Effector memory CD4-positive, alpha-beta T cell (primary cell): ENCODE measurements at regions not wholly inside any gene's neighbourhood (a gene's known extent, or its start where the extent isn't known, plus 50 kb on each side); places are given as distances from the start of the nearest gene placed in this dataset.

ENCODE experiments used
- DNase-seq, 3 donors: peaks; one replicate each; pipeline ENCODE4 v3.0.0-alpha.2; 2020
- H3K27ac ChIP-seq: 2 replicates; pipeline ENCODE4 v1.7.0; 2013; ENCODE audit warnings: mild to moderate bottlenecking, low read length, moderate library complexity; ENCODE audit not compliant: insufficient read depth, poor library complexity, severe bottlenecking
- H3K27me3 ChIP-seq: replicated peaks from 2 replicates; pipeline ENCODE4 v1.7.0; 2013; ENCODE audit warnings: mild to moderate bottlenecking, low read length; ENCODE audit not compliant: insufficient read depth, control insufficient read depth, poor library complexity, severe bottlenecking
- H3K36me3 ChIP-seq: 2 replicates; pipeline ENCODE4 v1.7.0; 2013; ENCODE audit warnings: mild to moderate bottlenecking, low read length, moderate library complexity; ENCODE audit not compliant: control insufficient read depth, insufficient read depth
- H3K4me1 ChIP-seq: 2 replicates; pipeline ENCODE4 v1.7.0; 2013; ENCODE audit warnings: low read length, mild to moderate bottlenecking; ENCODE audit not compliant: control insufficient read depth, insufficient read depth, poor library complexity, severe bottlenecking
- H3K4me3 ChIP-seq: 2 replicates; pipeline ENCODE4 v1.7.0; 2013; ENCODE audit warnings: low read length, low read depth, mild to moderate bottlenecking; ENCODE audit not compliant: insufficient read depth, poor library complexity, severe bottlenecking
- H3K9me3 ChIP-seq: 2 replicates; pipeline ENCODE4 v1.7.0; 2013; ENCODE audit warnings: mild to moderate bottlenecking, low read length, moderate library complexity; ENCODE audit not compliant: control insufficient read depth

DNA sequence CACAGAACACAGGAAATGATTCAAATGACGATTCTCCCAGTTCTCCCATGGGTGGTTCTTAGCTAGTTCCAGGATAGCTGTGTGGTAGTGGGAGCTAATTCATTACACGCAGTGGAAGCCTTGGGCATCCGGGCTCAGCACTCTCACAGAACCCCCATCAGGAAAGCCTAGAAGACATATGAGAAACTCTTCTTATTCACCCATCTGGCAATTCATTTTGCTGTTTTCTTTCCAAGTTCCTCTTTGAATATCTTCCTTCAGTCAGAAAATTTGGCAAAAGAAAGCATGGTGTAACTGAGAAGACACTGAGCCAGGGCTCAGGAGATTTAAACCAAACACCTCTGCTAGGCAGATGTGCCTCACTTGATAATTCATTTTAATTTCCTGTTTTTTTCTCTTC is 85.2 kb upstream of the FN1 start:
- Histone ChIP-seq H3K9me3 (no peaks in the 10 kb centered on the region), H3K27me3 (no peaks in the 10 kb centered on the region), H3K27ac (no peak overlapping the region), H3K4me3 (no peak overlapping the region), H3K4me1 (no peaks in the 10 kb centered on the region), H3K36me3 (no peaks in the 10 kb centered on the region)
- no peak for DNase-seq

DNA sequence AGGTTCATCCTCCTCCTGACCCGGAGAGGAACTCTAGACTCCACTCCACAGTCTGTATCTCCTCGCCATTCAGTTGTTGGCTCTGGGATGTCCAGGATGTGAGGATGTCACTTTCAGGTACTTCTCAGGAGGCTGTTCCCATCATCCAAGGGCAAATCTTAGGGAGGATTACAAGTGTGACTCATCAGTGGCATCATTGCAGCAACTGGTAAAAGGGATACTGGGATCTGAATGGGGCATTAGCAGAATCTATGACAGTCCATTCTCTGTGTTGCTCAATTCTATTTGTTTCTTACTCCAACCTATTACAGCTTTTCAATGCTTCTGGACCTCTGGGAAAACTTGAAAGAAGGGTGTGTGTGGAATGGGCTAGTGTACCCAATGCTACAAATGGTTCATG is 81.5 kb upstream of the FN1 start:
- H3K9me3 ChIP-seq, result no peaks in the 10 kb centered on the region
- no peak overlapping the region for H3K27ac ChIP-seq
- no peak for DNase-seq
- H3K4me3 ChIP-seq, result no peak overlapping the region
- no peaks in the 10 kb centered on the region for H3K36me3 ChIP-seq
- no peaks in the 10 kb centered on the region for H3K4me1 ChIP-seq
- no peaks in the 10 kb centered on the region for H3K27me3 ChIP-seq

DNA sequence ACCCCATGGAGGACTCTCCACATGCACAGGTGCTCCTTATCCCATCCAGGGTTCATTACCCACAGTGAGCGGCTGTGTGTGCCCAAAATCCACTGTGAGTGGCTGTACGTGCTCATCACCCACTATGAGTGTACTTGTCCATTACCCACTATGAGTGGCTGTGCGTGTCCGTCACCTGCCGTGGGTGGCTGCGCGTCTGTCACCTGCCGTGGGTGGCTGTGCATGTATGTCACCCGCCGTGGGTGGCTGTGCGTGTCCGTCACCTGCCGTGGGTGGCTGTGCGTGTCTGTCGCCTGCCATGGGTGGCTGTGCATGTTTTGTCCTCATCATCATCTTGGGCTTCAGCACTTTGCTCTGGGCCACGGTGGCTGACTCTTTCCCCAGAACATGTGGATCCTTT is 78.6 kb upstream of the FN1 start:
- Histone ChIP-seq H3K27me3 (no peaks in the 10 kb centered on the region), H3K4me1 (no peaks in the 10 kb centered on the region), H3K36me3 (no peaks in the 10 kb centered on the region), H3K9me3 (no peaks in the 10 kb centered on the region), H3K27ac (no peak overlapping the region), H3K4me3 (no peak overlapping the region)
- no peak for DNase-seq

DNA sequence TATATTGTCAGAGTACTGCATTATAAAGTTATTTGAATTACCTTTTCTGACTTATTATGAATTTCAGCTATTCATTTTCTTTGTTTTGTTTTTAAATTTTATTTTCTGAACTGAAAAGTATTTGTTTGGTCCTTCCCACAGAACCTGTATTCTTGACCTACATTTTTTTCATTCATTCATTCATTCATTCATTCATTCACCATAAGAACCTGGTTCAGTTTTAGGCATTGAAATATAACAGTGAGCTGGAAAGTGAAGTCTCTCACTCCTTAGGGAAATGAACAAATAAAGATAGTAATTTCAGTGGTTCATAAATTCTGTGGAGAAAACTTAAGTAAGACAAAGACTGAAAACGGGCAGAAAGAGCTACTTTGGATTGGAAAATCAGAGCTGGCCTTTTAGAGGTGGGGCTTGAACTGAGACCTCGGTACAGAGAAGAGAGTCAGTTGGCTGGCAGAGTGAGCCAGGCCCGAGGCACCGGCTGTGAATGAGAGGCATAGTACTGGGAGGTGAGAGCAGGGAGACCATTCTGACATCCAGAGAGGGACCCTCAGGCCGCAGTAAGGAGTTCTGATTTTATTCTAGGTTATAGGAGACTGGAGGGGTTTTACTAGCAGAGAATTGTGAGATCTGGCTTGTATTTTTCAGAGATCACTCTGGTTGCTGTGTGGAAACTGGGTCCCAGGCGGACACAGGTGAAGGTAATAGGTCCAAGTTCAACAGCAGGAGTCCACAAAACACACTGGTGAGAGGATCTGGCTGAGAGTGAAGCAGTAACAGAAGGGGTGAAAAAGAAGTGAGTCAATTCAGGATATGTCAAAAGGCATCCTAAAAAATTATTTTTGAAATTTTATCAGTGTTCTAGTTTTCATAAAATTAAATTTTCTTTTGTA is 75.8 kb upstream of the FN1 start:
- Histone ChIP-seq H3K4me1 (no peaks in the 10 kb centered on the region), H3K27me3 (no peaks in the 10 kb centered on the region), H3K9me3 (no peaks in the 10 kb centered on the region), H3K27ac (no peak overlapping the region), H3K4me3 (no peak overlapping the region), H3K36me3 (no peaks in the 10 kb centered on the region)
- no peak for DNase-seq

DNA sequence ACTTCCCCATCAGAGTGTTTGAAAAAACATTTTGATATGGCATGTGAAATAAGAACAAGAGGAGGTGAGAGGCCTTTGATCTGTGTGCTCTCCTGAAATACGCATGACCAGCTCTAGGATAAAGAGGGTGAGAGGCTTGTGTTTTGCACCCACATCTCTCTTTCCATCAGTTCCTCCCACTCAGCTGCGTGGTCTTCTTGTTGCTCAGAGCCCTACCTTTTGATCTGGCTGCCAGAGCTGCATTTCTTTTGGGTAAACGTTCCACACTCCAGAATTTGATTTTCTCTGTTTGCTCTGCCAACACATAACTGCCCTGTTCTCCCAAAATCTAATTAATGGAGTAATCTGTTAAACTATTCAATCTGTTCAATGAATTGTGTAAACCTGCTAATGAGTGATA is 72.0 kb upstream of the FN1 start:
- Histone ChIP-seq H3K9me3 (no peaks in the 10 kb centered on the region), H3K4me3 (no peak overlapping the region), H3K27ac (no peak overlapping the region), H3K27me3 (no peaks in the 10 kb centered on the region), H3K4me1 (no peaks in the 10 kb centered on the region), H3K36me3 (no peaks in the 10 kb centered on the region)
- DNase-seq, result no peak

DNA sequence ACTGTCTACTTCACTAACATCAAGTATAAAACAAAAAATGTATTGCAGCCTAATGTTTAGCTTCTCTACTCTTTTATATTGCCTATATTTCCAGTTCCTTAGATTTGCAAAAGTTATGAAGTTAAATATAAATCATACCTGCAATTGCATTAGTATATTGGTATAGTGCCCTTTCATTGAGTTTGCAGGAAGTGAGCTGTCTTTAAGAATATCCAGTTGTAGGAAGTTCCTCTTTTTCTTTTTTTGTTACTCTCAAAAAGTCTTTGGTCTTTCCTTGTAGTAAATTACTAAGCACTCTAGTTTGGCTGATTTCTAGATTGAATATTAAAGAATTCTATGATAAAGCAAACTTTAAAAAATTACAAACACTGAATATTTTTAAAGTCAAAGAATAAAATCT is 71.3 kb upstream of the FN1 start:
- no peak overlapping the region for H3K4me3 ChIP-seq
- H3K27ac ChIP-seq, result no peak overlapping the region
- H3K36me3 ChIP-seq, result no peaks in the 10 kb centered on the region
- H3K4me1 ChIP-seq, result no peaks in the 10 kb centered on the region
- H3K9me3 ChIP-seq, result no peaks in the 10 kb centered on the region
- DNase-seq, result no peak
- H3K27me3 ChIP-seq, result no peaks in the 10 kb centered on the region

DNA sequence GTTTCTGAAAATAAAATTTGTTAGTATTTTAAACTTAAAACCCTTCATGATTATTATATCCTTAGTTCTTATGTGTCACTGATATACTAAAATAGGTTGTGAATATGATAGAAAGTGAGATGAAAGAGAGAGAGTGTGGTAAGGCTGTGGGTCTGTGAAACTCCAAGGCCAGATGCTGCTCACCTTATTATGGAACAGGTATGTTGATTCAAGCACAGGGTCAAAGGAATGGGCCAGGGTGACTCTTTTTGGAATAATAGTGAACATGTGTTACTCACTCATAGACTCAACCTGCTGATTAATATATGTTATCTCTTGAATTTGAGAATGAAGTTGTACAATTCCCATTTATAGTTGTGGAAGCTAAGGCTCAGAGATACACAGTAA is 70.7 kb upstream of the FN1 start:
- Histone ChIP-seq H3K36me3 (no peaks in the 10 kb centered on the region), H3K27me3 (no peaks in the 10 kb centered on the region), H3K4me1 (no peaks in the 10 kb centered on the region), H3K4me3 (no peak overlapping the region), H3K9me3 (no peaks in the 10 kb centered on the region), H3K27ac (no peak overlapping the region)
- no peak for DNase-seq

DNA sequence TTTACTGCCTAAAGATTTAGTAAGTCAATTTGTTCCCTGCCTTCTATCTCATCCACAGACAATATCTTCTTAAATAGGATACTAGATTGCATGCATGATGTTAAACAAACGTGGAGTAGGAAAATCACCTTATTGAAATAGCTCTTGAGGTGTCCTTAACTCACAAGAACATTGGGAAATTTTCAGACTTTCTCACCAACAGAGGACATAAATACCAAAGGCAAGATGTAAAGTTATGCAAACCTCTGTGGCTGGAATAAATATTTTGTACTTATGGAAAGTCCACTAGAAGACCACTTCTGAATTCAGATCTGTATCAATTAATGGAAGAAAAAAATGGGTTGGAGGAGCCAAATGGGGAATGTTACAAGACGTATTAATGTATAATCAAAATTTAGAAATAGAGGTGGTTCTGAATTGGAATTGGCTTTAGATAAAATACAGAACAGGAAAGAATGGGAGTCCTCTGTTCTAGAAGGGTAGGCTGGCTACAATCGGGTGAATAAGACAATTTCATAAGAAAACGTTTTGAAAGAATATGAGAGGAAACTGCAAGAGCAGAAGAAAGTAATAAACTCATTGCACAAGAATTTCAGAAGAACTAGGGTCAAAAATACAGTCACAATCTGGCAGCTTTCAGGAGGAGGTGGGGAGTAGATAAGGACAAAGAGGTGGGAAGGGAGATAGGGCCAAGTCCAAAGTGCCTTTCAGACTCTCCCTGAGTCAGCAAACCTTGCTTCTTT is 69.3 kb upstream of the FN1 start:
- Histone ChIP-seq H3K4me3 (no peak overlapping the region), H3K4me1 (no peaks in the 10 kb centered on the region), H3K36me3 (no peaks in the 10 kb centered on the region), H3K27me3 (no peaks in the 10 kb centered on the region), H3K9me3 (no peaks in the 10 kb centered on the region), H3K27ac (no peak overlapping the region)
- DNase-seq, result no peak

DNA sequence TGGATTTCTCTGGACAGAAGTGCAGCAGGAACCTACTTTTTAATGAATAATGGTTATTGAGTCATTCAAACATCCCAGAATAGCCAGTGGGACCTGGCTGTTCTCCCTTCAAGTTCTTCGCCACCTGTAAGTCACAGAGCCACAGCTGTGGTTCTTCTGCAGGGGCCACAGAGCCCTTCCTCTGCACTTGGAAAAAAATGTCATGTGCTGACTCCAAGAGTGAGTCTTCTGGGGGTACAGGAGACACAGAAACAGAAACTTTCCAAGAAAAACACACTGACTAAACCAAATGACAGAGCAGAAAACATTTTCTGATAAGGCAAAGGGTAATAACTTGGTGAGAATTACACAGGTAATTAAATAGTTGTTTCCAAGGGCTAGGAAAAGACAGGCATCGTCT is 68.7 kb upstream of the FN1 start:
- H3K4me3 ChIP-seq, result no peak overlapping the region
- no peaks in the 10 kb centered on the region for H3K9me3 ChIP-seq
- H3K27me3 ChIP-seq, result no peaks in the 10 kb centered on the region
- H3K27ac ChIP-seq, result no peak overlapping the region
- no peaks in the 10 kb centered on the region for H3K36me3 ChIP-seq
- no peaks in the 10 kb centered on the region for H3K4me1 ChIP-seq
- no peak for DNase-seq

DNA sequence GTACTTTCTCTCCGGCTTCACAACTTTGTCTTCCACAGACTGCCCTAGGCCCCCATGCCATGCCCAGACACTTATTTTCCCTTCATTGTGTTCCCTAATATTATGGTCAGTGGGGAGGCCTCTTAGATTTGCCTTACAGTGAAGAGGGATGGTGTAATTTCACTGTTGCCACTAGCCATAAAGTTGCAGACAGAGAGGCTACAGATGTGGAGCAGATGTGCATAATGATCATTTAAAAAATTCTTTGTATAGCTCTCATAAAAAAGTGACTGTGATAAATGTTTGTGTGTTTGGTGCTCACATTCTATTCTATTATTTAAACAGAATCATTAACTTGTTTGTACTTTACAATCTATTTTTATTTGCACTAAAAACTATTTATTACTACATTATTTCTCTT is 67.5 kb upstream of the FN1 start:
- no peak for DNase-seq
- no peak overlapping the region for H3K4me3 ChIP-seq
- H3K4me1 ChIP-seq, result no peaks in the 10 kb centered on the region
- no peaks in the 10 kb centered on the region for H3K9me3 ChIP-seq
- no peaks in the 10 kb centered on the region for H3K27me3 ChIP-seq
- H3K27ac ChIP-seq, result no peak overlapping the region
- H3K36me3 ChIP-seq, result no peaks in the 10 kb centered on the region
